GM12878 (cell line): ENCODE measurements at regions not wholly inside any gene's neighbourhood (a gene's known extent, or its start where the extent isn't known, plus 50 kb on each side); places are given as distances from the start of the nearest gene placed in this dataset.

Source experiments
- ATAC-seq: fragments of 200-7000 bp; cut with Tn5 transposase; 3 replicates; pipeline ENCODE4 v1.9.1; 2020; ENCODE audit warnings: mild to moderate bottlenecking, moderate library complexity
- BruUV-seq: library from RNA; stranded (reverse); fragments of 400-500 nt; replicated peaks from 2 replicates; lab custom pipeline; 2021; lab: Mats Ljungman, UMichigan
- CTCF ChIA-PET: fragments of 300-600 bp; sonication (Branson Sonifier 250); formaldehyde crosslinking; extraction: SDS; loops from one replicate; lab custom pipeline; 2021; ENCODE audit warnings: inconsistent platforms; lab: Yijun Ruan, JAX
- POLR2A ChIA-PET: fragments of 350-600 bp; formaldehyde crosslinking; extraction: SDS; loops from one replicate; lab custom pipeline; 2021; ENCODE audit warnings: inconsistent platforms; lab: Charles Lee
- RAD21 ChIA-PET: fragments of 300-600 bp; sonication (Branson Sonifier 250); formaldehyde crosslinking; loops from one replicate; lab custom pipeline; 2023; ENCODE audit warnings: antibody characterized with exemption; ENCODE audit not compliant: unreplicated experiment; lab: Charles Lee
- SMC1A ChIA-PET: fragments of 300-600 bp; sonication (Branson Sonifier 250); formaldehyde crosslinking; loops from one replicate; lab custom pipeline; 2023; ENCODE audit not compliant: unreplicated experiment, uncharacterized antibody; lab: Charles Lee
- DNase-seq: peaks from one replicate; pipeline ENCODE4 v3.0.0-alpha.2; 2011; ENCODE audit warnings: low read depth, low spot score
- FAIRE-seq: peaks from 3 replicates; lab custom pipeline; 2011; peaks lifted over from hg19 to GRCh38; lab: Jason Lieb, UNC
- H2AFZ ChIP-seq: 2 replicates; pipeline ENCODE4 v1.6.0; 2011; ENCODE audit warnings: low read depth, low read length, control low read depth; ENCODE audit not compliant: control insufficient read depth
- H3K27ac ChIP-seq: 2 replicates; pipeline ENCODE4 v1.5.1; 2011; ENCODE audit warnings: control low read depth; ENCODE audit not compliant: control insufficient read depth, insufficient read depth
- H3K27me3 ChIP-seq, 2 experiments: replicated peaks in 1 of 2; 2 replicates each; pipeline versions ENCODE4 v1.6.0 to v1.6.1; 2011; ENCODE audit warnings: low read length in 1 of 2; ENCODE audit not compliant: control insufficient read depth in 2 of 2, insufficient read depth in 2 of 2
- H3K36me3 ChIP-seq, 2 experiments: 2 replicates each; pipeline ENCODE4 v1.5.1; 2011; ENCODE audit warnings: low read length in 1 of 2; ENCODE audit not compliant: control insufficient read depth in 2 of 2, insufficient read depth in 2 of 2
- H3K4me1 ChIP-seq: 2 replicates; pipeline ENCODE4 v1.6.1; 2011; ENCODE audit warnings: mild to moderate bottlenecking, low read length, moderate library complexity, mixed read lengths; ENCODE audit not compliant: control insufficient read depth, insufficient read depth
- H3K4me2 ChIP-seq: 2 replicates; pipeline ENCODE4 v1.6.0; 2011; ENCODE audit warnings: control low read depth; ENCODE audit not compliant: control insufficient read depth, insufficient read depth
- H3K4me3 ChIP-seq: fragments of 200-600 bp; sonication (generic); 2 replicates; pipeline ENCODE4 v1.5.1; 2016
- H3K79me2 ChIP-seq: 2 replicates; pipeline ENCODE4 v1.6.0; 2011; ENCODE audit warnings: low read length; ENCODE audit not compliant: control insufficient read depth, insufficient read depth
- H3K9ac ChIP-seq: 2 replicates; pipeline ENCODE4 v1.8.0; 2011; ENCODE audit warnings: low read length, control low read depth, mixed read lengths; ENCODE audit not compliant: control insufficient read depth, insufficient read depth
- H3K9me3 ChIP-seq: replicated peaks from 3 replicates; pipeline ENCODE4 v1.5.1; 2011; ENCODE audit warnings: mild to moderate bottlenecking, low read length; ENCODE audit not compliant: control insufficient read depth, insufficient read depth
- H4K20me1 ChIP-seq: 2 replicates; pipeline ENCODE4 v1.6.0; 2011; ENCODE audit not compliant: control insufficient read depth, insufficient read depth
- EP300 ChIP-seq, 2 experiments: fragments of 150-350 bp in 1 of 2; IDR thresholded peaks; 2 replicates each; pipeline ENCODE4 v1.6.1; 2011 to 2012; ENCODE audit warnings: low read depth in 2 of 2, low read length in 2 of 2, borderline replicate concordance in 1 of 2, improper control_type of control experiment in 1 of 2, inconsistent platforms in 1 of 2; ENCODE audit not compliant: control insufficient read depth in 1 of 2
- FOXK2 ChIP-seq: fragments of 450-650 bp; IDR thresholded peaks from 2 replicates; pipeline ENCODE4 v1.6.1; 2017; ENCODE audit warnings: mild to moderate bottlenecking, moderate library complexity
- FOXM1 ChIP-seq: IDR thresholded peaks from 2 replicates; pipeline ENCODE4 v1.6.1; 2012; ENCODE audit warnings: low read depth, mild to moderate bottlenecking, inconsistent platforms, low read length, moderate library complexity
- MEF2A ChIP-seq: IDR thresholded peaks from 2 replicates; pipeline ENCODE4 v1.6.1; 2011; ENCODE audit warnings: low read depth, mild to moderate bottlenecking, low read length, moderate library complexity; ENCODE audit not compliant: insufficient read depth
- MXI1 ChIP-seq: fragments of 150-350 bp; IDR thresholded peaks from 2 replicates; pipeline ENCODE4 v1.6.1; 2011; ENCODE audit warnings: low read depth, mild to moderate bottlenecking, inconsistent platforms, low read length, improper control_type of control experiment
- MYB ChIP-seq: fragments of 150-350 bp; IDR thresholded peaks from 2 replicates; pipeline ENCODE4 v1.6.1; 2014; ENCODE audit warnings: mild to moderate bottlenecking, low read depth, low read length, borderline replicate concordance
- PAX5 ChIP-seq: IDR thresholded peaks from 2 replicates; pipeline ENCODE4 v1.6.1; 2011; ENCODE audit warnings: low read depth, low read length, borderline replicate concordance
- RAD51 ChIP-seq: fragments of 450-650 bp; IDR thresholded peaks from 2 replicates; pipeline ENCODE4 v1.6.1; 2016; ENCODE audit warnings: moderate library complexity, mild to moderate bottlenecking, inconsistent platforms
- TAF1 ChIP-seq: IDR thresholded peaks from 2 replicates; pipeline ENCODE4 v1.6.1; 2011; ENCODE audit warnings: mild to moderate bottlenecking, low read depth, low read length, borderline replicate concordance
- TARDBP ChIP-seq: IDR thresholded peaks from 2 replicates; pipeline ENCODE4 v1.6.1; 2016; ENCODE audit warnings: borderline replicate concordance
- TCF12 ChIP-seq: IDR thresholded peaks from 2 replicates; pipeline ENCODE4 v1.6.1; 2011; ENCODE audit warnings: low read depth, mild to moderate bottlenecking, low read length
- TCF3 ChIP-seq: IDR thresholded peaks from 2 replicates; pipeline ENCODE4 v1.6.1; 2012; ENCODE audit warnings: low read depth, mild to moderate bottlenecking, low read length, borderline replicate concordance; ENCODE audit not compliant: insufficient read depth
- ZNF207 ChIP-seq: fragments of 450-650 bp; IDR thresholded peaks from 2 replicates; pipeline ENCODE4 v1.6.1; 2014; ENCODE audit warnings: antibody characterized with exemption, mild to moderate bottlenecking, borderline replicate concordance
- ZSCAN29 ChIP-seq: fragments of 450-650 bp; IDR thresholded peaks from 2 replicates; pipeline ENCODE4 v1.6.1; 2017; ENCODE audit warnings: mild to moderate bottlenecking, moderate library complexity
- WGBS: methylation state at CpG from one replicate; pipeline ENCODE4 v1.1.6; 2016; ENCODE audit warnings: low lambda C conversion rate; ENCODE audit not compliant: insufficient replicate concordance, insufficient coverage; ENCODE audit errors: missing lambda C conversion rate; 5-methylcytosine and 5-hydroxymethylcytosine counted together
- in situ Hi-C: fragments of 300-500 bp; cut with MboI; formaldehyde crosslinking; loops from 9 replicates; pipeline ENCODE4 v1.14.3; 2018; ENCODE audit warnings: mixed read lengths
- intact Hi-C: fragments of 100-400 bp; cut with micrococcal nuclease; formaldehyde crosslinking; loops from one replicate; pipeline ENCODE4 v1.14.2; 2022; ENCODE audit not compliant: unreplicated experiment
- TF ChIP-seq, protein P1 (sequence below): fragments of 450-650 bp; IDR thresholded peaks from 2 replicates; pipeline ENCODE4 v1.6.1; 2017; ENCODE audit warnings: low read depth, mild to moderate bottlenecking, moderate library complexity
- TF ChIP-seq, protein P2 (sequence below): fragments of 150-350 bp; IDR thresholded peaks from 2 replicates; pipeline ENCODE4 v1.6.1; 2016; ENCODE audit warnings: low read depth, low read length
- TF ChIP-seq, protein P3 (sequence below): IDR thresholded peaks from 2 replicates; pipeline ENCODE4 v1.6.1; 2012; ENCODE audit warnings: low read depth, low read length, improper control_type of control experiment

DNA sequence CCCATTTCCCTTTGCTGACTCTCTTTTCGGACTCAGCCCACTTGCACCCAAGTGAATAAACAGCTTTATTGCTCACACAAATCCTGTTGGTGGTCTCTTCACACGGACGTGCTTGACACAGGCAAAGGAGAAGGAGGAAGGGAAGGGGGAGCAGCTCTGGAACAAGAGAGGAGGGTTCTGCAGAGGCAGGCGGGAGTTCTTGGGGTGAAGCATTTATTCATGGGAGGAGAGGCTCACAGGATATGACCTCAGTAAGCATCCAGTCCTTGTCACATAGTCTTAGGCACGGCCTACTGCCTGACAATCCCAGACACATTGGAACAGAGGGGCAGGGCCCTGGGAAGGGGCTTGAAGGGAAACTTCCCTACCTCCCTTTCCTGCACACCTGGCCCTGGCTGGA lies 171.7 kb upstream of the HS6ST1 start:
- 0% methylated on average over 5 of the region's 5 CpGs for WGBS
- H3K36me3 ChIP-seq = no peaks in the 10 kb centered on the region
- peaks cover 0 to 3% of the 10 kb centered on the region in 2 experiments; a peak in 1 of 4 replicates for H3K27me3 ChIP-seq
- ATAC-seq (no peak), FAIRE-seq (no peak), DNase-seq (no peak)
- H3K4me1 ChIP-seq = no peaks in the 10 kb centered on the region
- no peak overlapping the region for H3K27ac ChIP-seq
- RAD21 ChIA-PET = no interaction called here
- H3K79me2 ChIP-seq = no peaks in the 10 kb centered on the region
- intact Hi-C loops (no loop called here), in situ Hi-C loops (no loop called here)
- CTCF ChIA-PET = no interaction called here
- H3K9me3 ChIP-seq = no peaks in the 10 kb centered on the region
- POLR2A ChIA-PET = no interaction called here
- no peak overlapping the region for H3K4me2 ChIP-seq
- no peak overlapping the region for H2AFZ ChIP-seq
- no peak overlapping the region for H3K9ac ChIP-seq
- SMC1A ChIA-PET = no interaction called here
- H3K4me3 ChIP-seq = no peak overlapping the region
- no peaks in the 10 kb centered on the region for H4K20me1 ChIP-seq
- no TSS peak for BruUV-seq
- TF ChIP-seq TARDBP (no peak), PAX5 (no peak), TCF12 (no peak), MEF2A (no peak), TCF3 (no peak), FOXM1 (no peak), MYB (no peak), ZSCAN29 (no peak), FOXK2 (no peak), ZNF207 (no peak), MXI1 (no peak), TAF1 (no peak), RAD51 (no peak), EP300 (IDR thresholded peaks at IDR 0.05; ENCODE audit: borderline replicate concordance in 1 of 2, control insufficient read depth in 1 of 2, low read depth in 2 of 2, low read length in 2 of 2) (no peak)
- TF ChIP-seq, protein P1, sequence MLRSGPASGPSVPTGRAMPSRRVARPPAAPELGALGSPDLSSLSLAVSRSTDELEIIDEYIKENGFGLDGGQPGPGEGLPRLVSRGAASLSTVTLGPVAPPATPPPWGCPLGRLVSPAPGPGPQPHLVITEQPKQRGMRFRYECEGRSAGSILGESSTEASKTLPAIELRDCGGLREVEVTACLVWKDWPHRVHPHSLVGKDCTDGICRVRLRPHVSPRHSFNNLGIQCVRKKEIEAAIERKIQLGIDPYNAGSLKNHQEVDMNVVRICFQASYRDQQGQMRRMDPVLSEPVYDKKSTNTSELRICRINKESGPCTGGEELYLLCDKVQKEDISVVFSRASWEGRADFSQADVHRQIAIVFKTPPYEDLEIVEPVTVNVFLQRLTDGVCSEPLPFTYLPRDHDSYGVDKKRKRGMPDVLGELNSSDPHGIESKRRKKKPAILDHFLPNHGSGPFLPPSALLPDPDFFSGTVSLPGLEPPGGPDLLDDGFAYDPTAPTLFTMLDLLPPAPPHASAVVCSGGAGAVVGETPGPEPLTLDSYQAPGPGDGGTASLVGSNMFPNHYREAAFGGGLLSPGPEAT = no peak
- TF ChIP-seq, protein P2, sequence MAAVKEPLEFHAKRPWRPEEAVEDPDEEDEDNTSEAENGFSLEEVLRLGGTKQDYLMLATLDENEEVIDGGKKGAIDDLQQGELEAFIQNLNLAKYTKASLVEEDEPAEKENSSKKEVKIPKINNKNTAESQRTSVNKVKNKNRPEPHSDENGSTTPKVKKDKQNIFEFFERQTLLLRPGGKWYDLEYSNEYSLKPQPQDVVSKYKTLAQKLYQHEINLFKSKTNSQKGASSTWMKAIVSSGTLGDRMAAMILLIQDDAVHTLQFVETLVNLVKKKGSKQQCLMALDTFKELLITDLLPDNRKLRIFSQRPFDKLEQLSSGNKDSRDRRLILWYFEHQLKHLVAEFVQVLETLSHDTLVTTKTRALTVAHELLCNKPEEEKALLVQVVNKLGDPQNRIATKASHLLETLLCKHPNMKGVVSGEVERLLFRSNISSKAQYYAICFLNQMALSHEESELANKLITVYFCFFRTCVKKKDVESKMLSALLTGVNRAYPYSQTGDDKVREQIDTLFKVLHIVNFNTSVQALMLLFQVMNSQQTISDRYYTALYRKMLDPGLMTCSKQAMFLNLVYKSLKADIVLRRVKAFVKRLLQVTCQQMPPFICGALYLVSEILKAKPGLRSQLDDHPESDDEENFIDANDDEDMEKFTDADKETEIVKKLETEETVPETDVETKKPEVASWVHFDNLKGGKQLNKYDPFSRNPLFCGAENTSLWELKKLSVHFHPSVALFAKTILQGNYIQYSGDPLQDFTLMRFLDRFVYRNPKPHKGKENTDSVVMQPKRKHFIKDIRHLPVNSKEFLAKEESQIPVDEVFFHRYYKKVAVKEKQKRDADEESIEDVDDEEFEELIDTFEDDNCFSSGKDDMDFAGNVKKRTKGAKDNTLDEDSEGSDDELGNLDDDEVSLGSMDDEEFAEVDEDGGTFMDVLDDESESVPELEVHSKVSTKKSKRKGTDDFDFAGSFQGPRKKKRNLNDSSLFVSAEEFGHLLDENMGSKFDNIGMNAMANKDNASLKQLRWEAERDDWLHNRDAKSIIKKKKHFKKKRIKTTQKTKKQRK = no peak
- TF ChIP-seq, protein P3, sequence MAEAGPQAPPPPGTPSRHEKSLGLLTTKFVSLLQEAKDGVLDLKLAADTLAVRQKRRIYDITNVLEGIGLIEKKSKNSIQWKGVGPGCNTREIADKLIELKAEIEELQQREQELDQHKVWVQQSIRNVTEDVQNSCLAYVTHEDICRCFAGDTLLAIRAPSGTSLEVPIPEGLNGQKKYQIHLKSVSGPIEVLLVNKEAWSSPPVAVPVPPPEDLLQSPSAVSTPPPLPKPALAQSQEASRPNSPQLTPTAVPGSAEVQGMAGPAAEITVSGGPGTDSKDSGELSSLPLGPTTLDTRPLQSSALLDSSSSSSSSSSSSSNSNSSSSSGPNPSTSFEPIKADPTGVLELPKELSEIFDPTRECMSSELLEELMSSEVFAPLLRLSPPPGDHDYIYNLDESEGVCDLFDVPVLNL = no peak
